ENCODE measurements at regions not wholly inside any gene's neighbourhood (a gene's known extent, or its start where the extent isn't known, plus 50 kb on each side); places are given as distances from the start of the nearest gene placed in this dataset.
A peak's percentile ranks its signal among the peaks of the same experiment; 100 is the strongest.
"Not testable (repeated sequence)": the region's sequence is repeated elsewhere in the genome, so short reads cannot be mapped to it uniquely, and the experiment has no call there.

GRCh38 chr4:137733174-137734141 is 201.2 kb upstream of the PCDH18 start:
- DNase-seq = not testable (repeated sequence)

- DNase-seq = no peak
These were observed 190.6 kb upstream of the PCDH18 start for GRCh38 chr4:137722910-137723309.

- no peak for DNase-seq
These were observed 179.2 kb upstream of the PCDH18 start for GRCh38 chr4:137711502-137711901.

GRCh38 chr4:137707626-137708025 is 175.3 kb upstream of the PCDH18 start:
- DNase-seq = no peak

GRCh38 chr4:137707102-137707620 is 174.9 kb upstream of the PCDH18 start:
- DNase-seq = no peak

- peak; percentile 82 for DNase-seq
These were observed 173.0 kb upstream of the PCDH18 start for GRCh38 chr4:137705171-137705783.

- DNase-seq = no peak
These were observed 170.9 kb upstream of the PCDH18 start for GRCh38 chr4:137703195-137703594.

- DNase-seq = no peak
These were observed 170.2 kb upstream of the PCDH18 start for GRCh38 chr4:137702512-137702911.

- no peak for DNase-seq
These were observed 169.1 kb upstream of the PCDH18 start for GRCh38 chr4:137701401-137701800.

GRCh38 chr4:137700751-137701150 is 168.5 kb upstream of the PCDH18 start:
- DNase-seq = no peak

- DNase-seq = no peak
These were observed 167.8 kb upstream of the PCDH18 start for GRCh38 chr4:137700072-137700471.

GRCh38 chr4:137694138-137694537 is 161.8 kb upstream of the PCDH18 start:
- no peak for DNase-seq

GRCh38 chr4:137693641-137694040 is 161.3 kb upstream of the PCDH18 start:
- no peak for DNase-seq

GRCh38 chr4:137692205-137692604 is 159.9 kb upstream of the PCDH18 start:
- no peak for DNase-seq

GRCh38 chr4:137688651-137689050 is 156.4 kb upstream of the PCDH18 start:
- DNase-seq = no peak

- peak; percentile 63 for DNase-seq
These were observed 153.1 kb upstream of the PCDH18 start for GRCh38 chr4:137685357-137685756.

GRCh38 chr4:137681081-137681480 is 148.8 kb upstream of the PCDH18 start:
- no peak for DNase-seq

- DNase-seq = no peak
These were observed 146.5 kb upstream of the PCDH18 start for GRCh38 chr4:137678796-137679195.

GRCh38 chr4:137677863-137678262 is 145.6 kb upstream of the PCDH18 start:
- no peak for DNase-seq

- no peak for DNase-seq
These were observed 144.2 kb upstream of the PCDH18 start for GRCh38 chr4:137676357-137676998.

- DNase-seq = no peak
These were observed 141.8 kb upstream of the PCDH18 start for GRCh38 chr4:137674066-137674465.

GRCh38 chr4:137668885-137669545 is 136.7 kb upstream of the PCDH18 start:
- no peak for DNase-seq

- DNase-seq = no peak
These were observed 132.1 kb upstream of the PCDH18 start for GRCh38 chr4:137664416-137664815.
